ENCODE measurements at regions not wholly inside any gene's neighbourhood (a gene's known extent, or its start where the extent isn't known, plus 50 kb on each side); places are given as distances from the start of the nearest gene placed in this dataset.

DNA sequence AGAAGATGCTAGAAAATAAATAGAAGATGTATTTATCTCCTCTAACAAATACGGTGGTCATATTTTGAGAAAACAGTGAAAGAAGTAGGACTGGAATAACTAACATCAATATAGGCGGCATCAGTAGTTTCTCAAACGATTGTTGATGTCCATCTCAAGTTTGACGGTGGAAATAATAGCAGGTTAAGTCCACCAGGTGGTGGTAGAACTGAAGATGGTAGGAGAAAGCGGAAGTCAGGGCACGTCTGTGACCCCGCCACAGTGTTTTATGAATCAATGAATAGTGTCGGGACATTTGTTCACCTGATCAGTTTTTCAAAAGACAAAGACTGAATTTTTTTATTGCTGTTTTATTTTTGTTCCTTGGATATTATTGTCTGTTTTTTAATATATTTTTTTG, 706.4 kb upstream of the SLC10A2 start:
- no peak for DNase-seq

GRCh38 chr13:103762523-103762922, 696.3 kb upstream of the SLC10A2 start:
- DNase-seq: no peak

- DNase-seq: no peak
These were observed 693.1 kb upstream of the SLC10A2 start for GRCh38 chr13:103759361-103759760.

DNA sequence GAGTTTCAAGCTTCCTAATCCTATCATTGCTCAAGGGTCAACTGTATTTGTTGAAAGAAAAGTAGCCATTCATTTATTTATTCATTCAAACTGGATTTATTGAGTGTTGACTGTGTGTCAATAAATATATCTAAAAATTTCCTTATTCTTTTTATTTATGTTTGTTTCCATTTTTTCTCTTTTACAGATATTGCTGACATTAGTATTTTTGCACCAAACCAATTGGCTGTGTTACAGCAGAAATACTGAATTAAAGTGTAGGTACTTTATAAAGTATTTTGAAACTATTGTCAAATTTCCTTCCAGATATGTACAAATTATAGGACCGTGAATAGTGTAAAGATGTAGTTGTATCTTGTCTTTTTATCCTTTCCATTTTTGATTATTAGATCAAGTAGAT, 692.0 kb upstream of the SLC10A2 start:
- DNase-seq: no peak

DNA sequence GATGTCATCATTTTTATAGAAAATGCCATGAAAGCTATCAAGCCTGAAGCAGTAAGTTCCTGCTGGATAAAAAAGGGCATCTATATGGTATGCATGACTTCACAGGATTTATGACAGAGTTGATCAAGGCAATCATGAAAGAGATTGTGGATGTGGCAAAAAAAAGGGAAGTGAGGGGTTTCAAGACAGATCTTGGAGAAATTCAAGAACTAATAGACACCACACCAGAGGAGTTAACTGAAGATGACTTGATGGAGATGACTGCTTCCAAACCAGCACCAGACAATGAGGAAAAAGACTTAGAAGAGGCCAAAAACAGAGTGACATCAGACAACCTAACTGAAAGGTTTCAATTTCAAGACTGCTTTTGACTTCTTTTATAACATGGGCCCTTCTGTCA, 691.1 kb upstream of the SLC10A2 start:
- no peak for DNase-seq

- no peak for DNase-seq
These were observed 688.6 kb upstream of the SLC10A2 start for GRCh38 chr13:103754783-103755182.

GRCh38 chr13:103734837-103735236, 668.6 kb upstream of the SLC10A2 start:
- DNase-seq: no peak

GRCh38 chr13:103731959-103732358, 665.7 kb upstream of the SLC10A2 start:
- no peak for DNase-seq

GRCh38 chr13:103730407-103730806, 664.2 kb upstream of the SLC10A2 start:
- DNase-seq: no peak

- no peak for DNase-seq
These were observed 660.6 kb upstream of the SLC10A2 start for GRCh38 chr13:103726808-103727207.

DNA sequence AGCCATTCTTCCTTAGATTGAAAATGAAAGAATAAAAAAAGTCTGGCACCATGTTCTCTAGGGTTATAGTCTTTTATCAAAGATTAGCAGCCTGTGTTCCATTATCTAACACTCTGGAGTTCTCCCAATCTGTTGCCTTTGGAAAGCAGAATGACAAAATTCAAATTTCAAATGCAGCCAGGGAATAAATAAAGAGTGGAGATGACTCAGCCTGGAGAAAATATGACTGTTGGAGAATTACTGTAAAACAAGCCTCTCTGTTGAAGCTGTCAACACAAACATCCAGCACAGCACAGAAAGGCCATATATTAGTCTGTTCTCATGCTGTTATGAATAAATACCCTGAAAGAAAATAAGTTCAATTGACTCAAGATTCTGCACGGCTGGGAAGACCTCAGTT, 650.5 kb upstream of the SLC10A2 start:
- no peak for DNase-seq

GRCh38 chr13:103715335-103715734, 649.1 kb upstream of the SLC10A2 start:
- DNase-seq: no peak

GRCh38 chr13:103703246-103703645, 637.0 kb upstream of the SLC10A2 start:
- no peak for DNase-seq

DNA sequence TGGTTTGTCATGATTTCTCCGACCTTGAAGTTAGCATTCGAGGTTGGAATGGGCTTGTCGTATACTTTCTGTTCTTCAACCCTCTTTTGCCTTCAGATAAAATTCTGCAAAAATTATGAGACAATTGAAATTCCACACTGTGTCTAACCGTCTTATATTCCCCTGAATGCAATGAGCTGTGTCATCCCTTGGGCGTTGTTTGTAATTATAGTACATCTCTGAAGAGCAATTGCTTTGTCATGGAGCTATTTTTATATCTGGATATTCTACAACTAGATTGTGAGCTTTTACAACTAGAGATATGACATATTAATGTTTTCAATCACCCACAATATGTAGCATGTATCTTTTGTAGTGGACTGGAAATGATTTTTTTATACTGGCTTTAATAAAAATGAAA, 631.8 kb upstream of the SLC10A2 start:
- no peak for DNase-seq

DNA sequence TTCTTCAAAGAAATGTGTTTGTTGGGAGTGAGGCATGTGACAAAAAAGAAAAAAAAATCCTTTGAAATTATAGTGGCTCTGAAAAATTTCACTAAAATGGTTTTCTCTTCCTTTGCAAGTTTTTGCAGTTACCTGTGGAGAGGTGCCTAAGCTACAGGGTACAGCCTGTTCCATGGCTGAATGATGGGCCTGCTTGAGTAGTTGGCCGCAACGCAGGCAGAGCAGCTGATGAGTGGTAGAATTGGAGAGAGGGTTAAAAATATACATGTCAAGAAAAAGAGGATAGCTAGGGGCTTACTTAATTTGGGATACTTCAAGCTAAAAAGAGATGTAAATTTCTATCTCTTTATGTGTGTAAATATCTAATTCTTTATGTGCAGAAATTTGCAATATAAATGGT, 629.1 kb upstream of the SLC10A2 start:
- DNase-seq: no peak

GRCh38 chr13:103694471-103694870, 628.3 kb upstream of the SLC10A2 start:
- no peak for DNase-seq

GRCh38 chr13:103694033-103694432, 627.8 kb upstream of the SLC10A2 start:
- DNase-seq: no peak

DNA sequence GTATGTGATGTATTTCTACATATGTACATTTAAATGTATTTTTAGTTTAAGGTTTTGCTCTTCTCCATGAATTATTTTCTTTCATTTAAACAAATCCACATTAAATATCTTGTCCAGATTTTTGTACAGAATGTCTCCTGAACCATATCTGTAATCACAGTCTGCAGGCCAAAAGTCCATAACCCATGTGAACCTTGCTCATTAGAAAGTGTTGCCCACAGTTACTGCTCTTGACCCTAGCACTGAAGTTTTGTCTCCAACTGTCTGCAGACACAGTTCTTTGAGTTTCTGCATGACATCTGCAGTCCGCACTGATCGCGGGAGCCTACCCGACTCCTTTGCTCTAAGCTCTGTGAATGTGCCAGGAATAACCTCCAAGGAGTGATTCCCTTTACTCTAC, 626.2 kb upstream of the SLC10A2 start:
- DNase-seq: no peak

DNA sequence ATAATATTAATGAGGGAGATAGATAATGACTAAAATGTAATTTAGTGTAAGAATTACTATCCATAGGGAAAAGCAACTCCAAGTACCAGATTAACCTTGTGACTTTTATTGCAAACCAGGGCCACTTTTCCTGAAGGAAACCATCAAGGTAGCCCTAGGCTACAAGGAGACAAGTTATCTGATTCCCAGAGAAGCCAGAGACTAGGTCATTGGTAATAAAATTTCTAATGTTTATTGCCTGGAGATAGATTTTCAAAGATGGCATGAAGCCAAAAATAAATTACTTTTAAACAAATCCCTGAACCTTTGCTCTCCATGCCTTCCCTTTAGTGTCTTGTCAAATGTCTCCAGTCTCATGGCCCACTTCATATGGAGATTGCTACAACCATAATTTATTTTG, 610.1 kb upstream of the SLC10A2 start:
- no peak for DNase-seq

DNA sequence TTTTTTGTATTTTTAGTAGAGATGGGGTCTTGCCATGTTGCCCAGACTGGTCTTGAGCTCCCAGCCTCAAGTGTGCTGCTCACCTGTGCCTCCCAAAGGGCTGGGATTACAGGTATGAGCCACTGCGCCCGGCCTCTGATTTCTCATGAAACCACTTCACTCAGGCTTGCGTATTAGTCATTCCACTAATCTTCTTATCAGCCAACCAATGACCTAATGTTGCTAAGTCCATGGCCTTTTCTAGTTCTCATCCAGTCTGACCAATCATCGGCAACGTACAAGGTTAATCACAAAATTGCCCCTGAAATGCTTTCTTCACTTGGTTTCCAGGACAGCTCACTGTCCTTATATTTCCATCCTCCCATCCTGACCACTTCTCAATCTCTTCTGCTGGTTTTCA, 605.3 kb upstream of the SLC10A2 start:
- no peak for DNase-seq

DNA sequence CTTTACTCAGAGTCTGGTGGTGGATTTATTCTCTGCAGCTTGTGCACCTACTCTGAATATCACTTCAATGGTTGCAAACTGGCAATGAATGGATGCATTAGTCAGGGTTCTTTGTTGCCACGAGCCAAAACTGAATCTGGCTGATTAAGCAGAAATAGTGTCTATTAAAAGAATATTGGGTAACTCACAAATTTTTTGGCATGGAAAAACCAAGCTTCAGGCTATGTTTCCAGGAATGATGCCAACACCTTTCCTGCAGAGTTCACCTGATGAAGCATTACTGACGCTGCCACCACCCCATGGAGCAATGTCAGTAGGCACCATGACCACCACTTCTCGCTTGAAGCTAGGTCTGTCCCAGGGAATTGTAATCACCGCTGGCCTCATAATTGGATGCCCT, 597.8 kb upstream of the SLC10A2 start:
- DNase-seq: no peak

- DNase-seq: no peak
These were observed 590.1 kb upstream of the SLC10A2 start for GRCh38 chr13:103656311-103656710.

DNA sequence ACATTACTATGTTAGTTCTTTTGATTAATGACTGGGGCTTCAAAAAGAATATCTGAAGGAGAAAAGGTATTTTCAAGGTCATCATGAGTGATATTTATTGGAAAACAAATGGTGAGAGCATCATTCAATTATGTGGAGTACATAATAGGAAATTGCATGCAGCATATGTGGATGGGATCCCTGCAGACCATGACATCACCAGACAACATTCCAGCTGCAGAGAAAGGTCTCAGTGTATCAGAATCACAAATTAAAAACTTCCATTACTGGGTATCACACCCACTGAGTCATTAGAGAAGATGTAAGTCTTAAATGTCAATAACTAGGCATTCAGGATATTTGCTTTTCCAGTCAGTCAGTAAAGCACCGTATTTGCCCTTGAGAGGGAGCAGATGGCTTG, 574.4 kb upstream of the SLC10A2 start:
- no peak for DNase-seq

DNA sequence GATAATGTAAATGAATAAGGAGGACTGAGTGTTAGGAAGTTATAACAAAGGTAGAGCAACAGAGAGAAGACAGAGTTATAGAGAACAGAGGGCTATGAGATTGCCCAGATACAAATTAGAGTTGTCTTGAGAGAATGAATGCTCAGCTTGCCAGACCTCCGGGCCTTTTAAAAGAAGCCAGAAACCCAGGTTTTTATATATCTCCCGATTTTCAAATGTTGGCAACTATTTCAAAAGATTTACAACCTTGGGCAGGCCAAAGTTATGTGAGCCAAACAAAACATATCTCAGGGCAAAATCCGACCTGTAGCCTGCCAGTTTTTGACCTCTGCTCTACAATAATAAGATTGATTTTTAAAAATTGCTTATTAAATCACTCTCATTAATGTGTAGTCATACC, 573.1 kb upstream of the SLC10A2 start:
- no peak for DNase-seq

GRCh38 chr13:103638706-103639105, 572.5 kb upstream of the SLC10A2 start:
- no peak for DNase-seq

DNA sequence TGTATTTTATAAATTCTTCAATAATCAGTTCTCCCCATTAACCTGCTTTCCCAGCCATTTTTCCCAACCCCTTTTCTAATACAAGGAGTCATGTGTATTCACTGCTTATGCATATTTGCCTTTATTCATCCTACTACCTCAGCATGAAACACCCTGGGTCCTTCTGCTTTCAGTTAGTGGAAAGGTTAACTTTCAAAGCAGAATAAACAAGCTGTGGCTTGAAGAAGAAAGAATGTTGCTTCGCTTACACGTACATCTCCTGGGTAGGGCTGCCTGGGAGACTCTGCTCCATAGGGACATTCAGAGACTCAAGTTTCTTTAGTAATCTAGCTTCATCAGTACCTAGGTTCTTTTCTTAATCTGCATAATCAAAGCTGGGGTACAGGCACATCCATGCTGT, 567.8 kb upstream of the SLC10A2 start:
- no peak for DNase-seq

Measured in stimulated activated naive CD4-positive, alpha-beta T cell (primary cell).